ENCODE measurements at regions not wholly inside any gene's neighbourhood (a gene's known extent, or its start where the extent isn't known, plus 50 kb on each side); places are given as distances from the start of the nearest gene placed in this dataset.
A peak's percentile ranks its signal among the peaks of the same experiment; 100 is the strongest.

DNA sequence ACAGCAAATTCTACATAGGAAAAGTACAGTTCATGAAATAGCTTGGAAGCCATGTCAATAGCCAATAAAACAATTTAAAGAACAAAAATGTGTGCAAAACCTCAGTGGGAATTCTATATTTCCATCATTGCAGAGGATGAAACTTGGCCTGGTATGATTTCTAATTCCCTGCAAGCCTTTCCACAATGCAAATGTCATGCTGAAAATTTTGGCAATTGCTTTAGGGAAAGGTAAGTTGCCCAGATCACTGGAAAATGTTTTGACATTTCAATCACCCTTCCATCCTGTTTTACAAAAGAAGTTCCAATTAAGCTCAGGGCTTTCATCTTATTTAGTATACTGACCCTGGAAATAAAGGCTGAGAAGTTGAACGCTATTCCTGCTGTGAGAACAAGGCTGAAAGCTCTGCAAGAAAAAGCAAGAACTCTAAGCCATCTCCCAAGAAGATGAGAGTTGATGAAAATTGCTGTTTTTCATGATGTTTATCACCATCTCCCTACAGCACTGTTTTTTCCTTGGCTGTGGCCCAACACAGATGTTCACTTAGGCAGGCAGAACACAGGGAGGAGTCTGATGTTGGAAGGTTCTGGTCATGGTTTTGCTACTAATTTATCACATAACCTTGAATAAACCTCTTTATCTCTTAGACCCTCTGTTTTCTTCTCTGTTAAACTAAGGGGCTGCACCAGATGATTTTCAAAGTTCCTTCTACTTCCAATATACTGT, 263.7 kb downstream of the KCTD12 start (continued):
- no peak for TF ChIP-seq TAF1 (IDR thresholded peaks at IDR 0.05; ENCODE audit: borderline replicate concordance, low read depth, low read length)
- TF ChIP-seq, protein P1, sequence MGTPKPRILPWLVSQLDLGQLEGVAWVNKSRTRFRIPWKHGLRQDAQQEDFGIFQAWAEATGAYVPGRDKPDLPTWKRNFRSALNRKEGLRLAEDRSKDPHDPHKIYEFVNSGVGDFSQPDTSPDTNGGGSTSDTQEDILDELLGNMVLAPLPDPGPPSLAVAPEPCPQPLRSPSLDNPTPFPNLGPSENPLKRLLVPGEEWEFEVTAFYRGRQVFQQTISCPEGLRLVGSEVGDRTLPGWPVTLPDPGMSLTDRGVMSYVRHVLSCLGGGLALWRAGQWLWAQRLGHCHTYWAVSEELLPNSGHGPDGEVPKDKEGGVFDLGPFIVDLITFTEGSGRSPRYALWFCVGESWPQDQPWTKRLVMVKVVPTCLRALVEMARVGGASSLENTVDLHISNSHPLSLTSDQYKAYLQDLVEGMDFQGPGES (IDR thresholded peaks at IDR 0.05; ENCODE audit: low read depth, low read length), result no peak
- no peak for TF ChIP-seq MXI1 (IDR thresholded peaks at IDR 0.05; ENCODE audit: low read depth, low read length)
- no peak for TF ChIP-seq ELF1 (IDR thresholded peaks at IDR 0.05)
- no peak for TF ChIP-seq NRF1 (IDR thresholded peaks at IDR 0.05; ENCODE audit: low read depth, low read length)
- TF ChIP-seq, protein P2, sequence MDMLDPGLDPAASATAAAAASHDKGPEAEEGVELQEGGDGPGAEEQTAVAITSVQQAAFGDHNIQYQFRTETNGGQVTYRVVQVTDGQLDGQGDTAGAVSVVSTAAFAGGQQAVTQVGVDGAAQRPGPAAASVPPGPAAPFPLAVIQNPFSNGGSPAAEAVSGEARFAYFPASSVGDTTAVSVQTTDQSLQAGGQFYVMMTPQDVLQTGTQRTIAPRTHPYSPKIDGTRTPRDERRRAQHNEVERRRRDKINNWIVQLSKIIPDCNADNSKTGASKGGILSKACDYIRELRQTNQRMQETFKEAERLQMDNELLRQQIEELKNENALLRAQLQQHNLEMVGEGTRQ (IDR thresholded peaks at IDR 0.05; ENCODE audit: borderline replicate concordance, low read depth, low read length), result no peak
- no peak for TF ChIP-seq EZH2phosphoT487 (IDR thresholded peaks at IDR 0.05; ENCODE audit: borderline replicate concordance, low read depth)
- TF ChIP-seq FOXJ3 (CRISPR knock-in tag; IDR thresholded peaks at IDR 0.05), result peak; percentile 84

DNA sequence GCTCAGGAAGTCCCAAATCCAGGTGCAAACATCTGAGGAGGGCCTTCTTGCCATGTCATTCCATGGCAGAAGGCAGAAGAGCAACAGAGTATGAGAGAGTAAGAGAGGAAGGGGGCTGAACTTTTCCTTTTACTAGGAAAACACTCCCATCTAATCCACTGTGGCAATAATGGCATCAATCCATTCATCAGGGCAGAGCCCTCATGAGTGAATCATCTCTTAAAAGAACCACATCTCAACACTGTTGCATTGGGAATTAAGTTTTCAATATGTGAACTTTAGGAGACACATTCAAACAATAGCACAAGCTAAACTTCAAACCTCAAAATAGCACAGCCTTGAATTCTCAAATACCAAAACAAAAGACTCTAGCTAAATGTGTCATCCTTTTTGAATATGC, 264.5 kb downstream of the KCTD12 start:
- Histone ChIP-seq H3F3A (replicated peaks; ENCODE audit: insufficient read depth) (no peaks in the 10 kb centered on the region), H3K4me1 (ENCODE audit: control insufficient read depth in 1 of 2, insufficient read depth in 2 of 2, low read depth in 1 of 2, low read length in 1 of 2) (peaks cover 0 to 7% of the 10 kb centered on the region in 2 experiments; a peak in 2 of 4 replicates), H3K27ac (ENCODE audit: low read depth in 2 of 2, low read length in 1 of 2) (no peak overlapping the region), H3K9me3 (no peaks in the 10 kb centered on the region), H3K4me2 (no peak overlapping the region), H4K20me1 (ENCODE audit: insufficient read depth) (no peaks in the 10 kb centered on the region), H3K27me3 (ENCODE audit: insufficient read depth) (no peaks in the 10 kb centered on the region), H3K9ac (no peak overlapping the region), H2AFZ (ENCODE audit: low read depth) (no peak overlapping the region), H3K4me3 (ENCODE audit: low read depth in 2 of 2, low read length in 1 of 2) (no peak overlapping the region), H3K79me2 (ENCODE audit: insufficient read depth) (no peaks in the 10 kb centered on the region), H3K9me2 (no peaks in the 10 kb centered on the region), H3K36me3 (replicated peaks in 1 of 2; ENCODE audit: control insufficient read depth in 1 of 2, insufficient read depth in 2 of 2, low read length in 1 of 2) (no peaks in the 10 kb centered on the region)
- CTCF ChIA-PET, result interaction anchor here (1.2 kb wide), 1 partner anchor 925 kb away, joined by 3 read pairs; no protein-coding TSS in a partner anchor
- no peak for DNase-seq
- POLR2A ChIA-PET, result no interaction called here
- TF ChIP-seq, protein P3, sequence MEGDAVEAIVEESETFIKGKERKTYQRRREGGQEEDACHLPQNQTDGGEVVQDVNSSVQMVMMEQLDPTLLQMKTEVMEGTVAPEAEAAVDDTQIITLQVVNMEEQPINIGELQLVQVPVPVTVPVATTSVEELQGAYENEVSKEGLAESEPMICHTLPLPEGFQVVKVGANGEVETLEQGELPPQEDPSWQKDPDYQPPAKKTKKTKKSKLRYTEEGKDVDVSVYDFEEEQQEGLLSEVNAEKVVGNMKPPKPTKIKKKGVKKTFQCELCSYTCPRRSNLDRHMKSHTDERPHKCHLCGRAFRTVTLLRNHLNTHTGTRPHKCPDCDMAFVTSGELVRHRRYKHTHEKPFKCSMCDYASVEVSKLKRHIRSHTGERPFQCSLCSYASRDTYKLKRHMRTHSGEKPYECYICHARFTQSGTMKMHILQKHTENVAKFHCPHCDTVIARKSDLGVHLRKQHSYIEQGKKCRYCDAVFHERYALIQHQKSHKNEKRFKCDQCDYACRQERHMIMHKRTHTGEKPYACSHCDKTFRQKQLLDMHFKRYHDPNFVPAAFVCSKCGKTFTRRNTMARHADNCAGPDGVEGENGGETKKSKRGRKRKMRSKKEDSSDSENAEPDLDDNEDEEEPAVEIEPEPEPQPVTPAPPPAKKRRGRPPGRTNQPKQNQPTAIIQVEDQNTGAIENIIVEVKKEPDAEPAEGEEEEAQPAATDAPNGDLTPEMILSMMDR (IDR thresholded peaks at IDR 0.05), result no peak
- TF ChIP-seq, protein P4, sequence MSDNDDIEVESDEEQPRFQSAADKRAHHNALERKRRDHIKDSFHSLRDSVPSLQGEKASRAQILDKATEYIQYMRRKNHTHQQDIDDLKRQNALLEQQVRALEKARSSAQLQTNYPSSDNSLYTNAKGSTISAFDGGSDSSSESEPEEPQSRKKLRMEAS (IDR thresholded peaks at IDR 0.05; ENCODE audit: low read depth), result no peak
- TF ChIP-seq MXI1 (IDR thresholded peaks at IDR 0.05; ENCODE audit: low read depth, low read length) (no peak), NRF1 (IDR thresholded peaks at IDR 0.05; ENCODE audit: low read depth, low read length) (no peak), MEF2A (IDR thresholded peaks at IDR 0.05; ENCODE audit: borderline replicate concordance, low read depth) (no peak), RXRA (IDR thresholded peaks at IDR 0.05; ENCODE audit: borderline replicate concordance, low read depth) (no peak), TAF1 (IDR thresholded peaks at IDR 0.05; ENCODE audit: borderline replicate concordance, low read depth, low read length) (no peak), FOXM1 (IDR thresholded peaks at IDR 0.05; ENCODE audit: low read depth) (no peak), NFIC (IDR thresholded peaks at IDR 0.05; ENCODE audit: borderline replicate concordance) (no peak), FOSL2 (IDR thresholded peaks at IDR 0.05; ENCODE audit: borderline replicate concordance, low read depth) (no peak), RFX5 (IDR thresholded peaks at IDR 0.05; ENCODE audit: low read length) (no peak), GABPA (IDR thresholded peaks at IDR 0.05; ENCODE audit: low read depth) (no peak), SIN3A (IDR thresholded peaks at IDR 0.05; ENCODE audit: borderline replicate concordance, low read depth, low read length) (no peak), YY1 (IDR thresholded peaks at IDR 0.05; ENCODE audit: low read depth) (no peak), EZH2phosphoT487 (IDR thresholded peaks at IDR 0.05; ENCODE audit: borderline replicate concordance, low read depth) (no peak), GATA2 (CRISPR knock-in tag; IDR thresholded peaks at IDR 0.05) (no peak), SMC3 (IDR thresholded peaks at IDR 0.05; ENCODE audit: low read depth, low read length) (no peak), RCOR1 (IDR thresholded peaks at IDR 0.05; ENCODE audit: low read length) (no peak)
- TF ChIP-seq, protein P5, sequence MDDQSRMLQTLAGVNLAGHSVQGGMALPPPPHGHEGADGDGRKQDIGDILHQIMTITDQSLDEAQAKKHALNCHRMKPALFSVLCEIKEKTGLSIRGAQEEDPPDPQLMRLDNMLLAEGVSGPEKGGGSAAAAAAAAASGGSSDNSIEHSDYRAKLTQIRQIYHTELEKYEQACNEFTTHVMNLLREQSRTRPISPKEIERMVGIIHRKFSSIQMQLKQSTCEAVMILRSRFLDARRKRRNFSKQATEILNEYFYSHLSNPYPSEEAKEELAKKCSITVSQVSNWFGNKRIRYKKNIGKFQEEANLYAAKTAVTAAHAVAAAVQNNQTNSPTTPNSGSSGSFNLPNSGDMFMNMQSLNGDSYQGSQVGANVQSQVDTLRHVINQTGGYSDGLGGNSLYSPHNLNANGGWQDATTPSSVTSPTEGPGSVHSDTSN (IDR thresholded peaks at IDR 0.05), result no peak
- TF ChIP-seq, protein P2 (IDR thresholded peaks at IDR 0.05; ENCODE audit: borderline replicate concordance, low read depth, low read length), result no peak
